Adipocyte (in vitro differentiated cells): ENCODE measurements at regions not wholly inside any gene's neighbourhood (a gene's known extent, or its start where the extent isn't known, plus 50 kb on each side); places are given as distances from the start of the nearest gene placed in this dataset.

ENCODE experiments used
- DNase-seq: peaks from one replicate; pipeline ENCODE4 v3.0.0-alpha.2; 2015; ENCODE audit warnings: low read depth
- H3K27me3 ChIP-seq: replicated peaks from 2 replicates; pipeline ENCODE4 v1.7.0; 2013; ENCODE audit warnings: mild to moderate bottlenecking, low read length, moderate library complexity; ENCODE audit not compliant: control insufficient read depth, insufficient read depth
- H3K36me3 ChIP-seq: 2 replicates; pipeline ENCODE4 v1.7.0; 2013; ENCODE audit warnings: low read length, mild to moderate bottlenecking, moderate library complexity; ENCODE audit not compliant: control insufficient read depth, insufficient read depth, severe bottlenecking
- H3K4me1 ChIP-seq: 2 replicates; pipeline ENCODE4 v1.7.0; 2013; ENCODE audit warnings: mild to moderate bottlenecking, low read length, moderate library complexity; ENCODE audit not compliant: control insufficient read depth, insufficient read depth
- H3K4me3 ChIP-seq: 2 replicates; pipeline ENCODE4 v1.7.0; 2013; ENCODE audit warnings: mild to moderate bottlenecking, low read length, moderate library complexity
- H3K9ac ChIP-seq: 2 replicates; pipeline ENCODE4 v1.7.0; 2013; ENCODE audit warnings: mild to moderate bottlenecking, low read length, moderate library complexity
- H3K9me3 ChIP-seq: 2 replicates; pipeline ENCODE4 v1.7.0; 2013; ENCODE audit warnings: mild to moderate bottlenecking, low read length, moderate library complexity; ENCODE audit not compliant: control insufficient read depth

- no peak for DNase-seq
- Histone ChIP-seq H3K27me3 (peaks cover 16% of the 10 kb centered on the region), H3K9ac (no peak overlapping the region), H3K36me3 (no peaks in the 10 kb centered on the region), H3K4me1 (no peaks in the 10 kb centered on the region), H3K4me3 (no peak overlapping the region), H3K9me3 (no peaks in the 10 kb centered on the region)
Measured at GRCh38 chr6:169906688-169907418, 155.4 kb downstream of the ERMARD start.

GRCh38 chr6:169906004-169906687, 154.7 kb downstream of the ERMARD start:
- Histone ChIP-seq H3K9ac (no peak overlapping the region), H3K9me3 (no peaks in the 10 kb centered on the region), H3K27me3 (peaks cover 12% of the 10 kb centered on the region), H3K4me3 (no peak overlapping the region), H3K4me1 (no peaks in the 10 kb centered on the region), H3K36me3 (no peaks in the 10 kb centered on the region)
- no peak for DNase-seq

- no peak overlapping the region for H3K4me3 ChIP-seq
- DNase-seq: peak; percentile 3
- H3K36me3 ChIP-seq: no peaks in the 10 kb centered on the region
- no peaks in the 10 kb centered on the region for H3K4me1 ChIP-seq
- H3K9ac ChIP-seq: no peak overlapping the region
- peaks cover 8% of the 10 kb centered on the region for H3K27me3 ChIP-seq
- H3K9me3 ChIP-seq: no peaks in the 10 kb centered on the region
Measured at GRCh38 chr6:169905041-169905807, 153.8 kb downstream of the ERMARD start.

GRCh38 chr6:169904051-169904922, 152.9 kb downstream of the ERMARD start:
- no peaks in the 10 kb centered on the region for H3K36me3 ChIP-seq
- H3K9ac ChIP-seq: no peak overlapping the region
- no peaks in the 10 kb centered on the region for H3K4me1 ChIP-seq
- no peaks in the 10 kb centered on the region for H3K9me3 ChIP-seq
- DNase-seq: no peak
- peaks cover 5% of the 10 kb centered on the region for H3K27me3 ChIP-seq
- no peak overlapping the region for H3K4me3 ChIP-seq

GRCh38 chr6:169903122-169903521, 151.7 kb downstream of the ERMARD start:
- Histone ChIP-seq H3K4me3 (no peak overlapping the region), H3K4me1 (no peaks in the 10 kb centered on the region), H3K9ac (no peak overlapping the region), H3K27me3 (peaks cover 5% of the 10 kb centered on the region), H3K36me3 (no peaks in the 10 kb centered on the region), H3K9me3 (no peaks in the 10 kb centered on the region)
- DNase-seq: no peak

- H3K27me3 ChIP-seq: peaks cover 5% of the 10 kb centered on the region
Measured at GRCh38 chr6:169902604-169903003, 151.2 kb downstream of the ERMARD start.

GRCh38 chr6:169902070-169902469, 150.6 kb downstream of the ERMARD start:
- H3K36me3 ChIP-seq: no peaks in the 10 kb centered on the region
- H3K4me1 ChIP-seq: no peaks in the 10 kb centered on the region
- no peak overlapping the region for H3K9ac ChIP-seq
- H3K27me3 ChIP-seq: peaks cover 5% of the 10 kb centered on the region
- no peak for DNase-seq
- H3K9me3 ChIP-seq: no peaks in the 10 kb centered on the region
- H3K4me3 ChIP-seq: no peak overlapping the region

More at GRCh38 chr6:169902604-169903003, 151.2 kb downstream of the ERMARD start:
- Histone ChIP-seq H3K9me3 (no peaks in the 10 kb centered on the region), H3K4me1 (no peaks in the 10 kb centered on the region), H3K36me3 (no peaks in the 10 kb centered on the region), H3K4me3 (no peak overlapping the region), H3K9ac (no peak overlapping the region)
- DNase-seq: no peak

GRCh38 chr6:169899481-169900145, 148.2 kb downstream of the ERMARD start:
- H3K4me1 ChIP-seq: no peaks in the 10 kb centered on the region
- no peak overlapping the region for H3K9ac ChIP-seq
- no peaks in the 10 kb centered on the region for H3K36me3 ChIP-seq
- no peaks in the 10 kb centered on the region for H3K27me3 ChIP-seq
- DNase-seq: no peak
- no peaks in the 10 kb centered on the region for H3K9me3 ChIP-seq
- no peak overlapping the region for H3K4me3 ChIP-seq

- no peak overlapping the region for H3K9ac ChIP-seq
- H3K36me3 ChIP-seq: no peaks in the 10 kb centered on the region
- H3K27me3 ChIP-seq: no peaks in the 10 kb centered on the region
- no peaks in the 10 kb centered on the region for H3K9me3 ChIP-seq
- DNase-seq: no peak
- no peaks in the 10 kb centered on the region for H3K4me1 ChIP-seq
- no peak overlapping the region for H3K4me3 ChIP-seq
Measured at GRCh38 chr6:169898788-169899480, 147.5 kb downstream of the ERMARD start.
